WI38 (cell line): ENCODE measurements at regions not wholly inside any gene's neighbourhood (a gene's known extent, or its start where the extent isn't known, plus 50 kb on each side); places are given as distances from the start of the nearest gene placed in this dataset.

Experiments
- H3K4me3 ChIP-seq: 2 replicates; pipeline ENCODE4 v1.5.1; 2011; ENCODE audit warnings: low read depth, mild to moderate bottlenecking, control low read depth, low read length
- TF ChIP-seq, protein P1 (sequence below): IDR thresholded peaks from 2 replicates; pipeline ENCODE4 v1.5.1; 2012; ENCODE audit warnings: low read depth, mild to moderate bottlenecking, control low read depth, low read length

DNA sequence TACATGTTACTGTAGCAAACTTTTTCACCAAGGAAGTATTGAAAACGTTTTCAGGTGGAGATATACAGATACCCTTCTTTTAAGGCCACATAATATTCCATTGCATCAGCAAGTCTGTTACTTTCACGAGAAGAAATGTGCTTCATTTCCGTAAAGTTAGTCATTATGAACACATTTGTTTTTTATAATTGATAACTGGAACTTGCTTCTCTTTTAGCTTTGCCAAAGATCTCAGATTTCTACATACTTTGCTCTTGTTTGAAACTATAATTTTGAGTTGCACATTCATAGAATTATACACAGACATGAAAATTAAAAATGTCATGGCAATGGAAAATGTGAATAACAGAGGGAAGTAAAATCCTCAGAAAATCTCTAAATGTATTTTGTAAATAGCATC lies 128.7 kb upstream of the GIMD1 start:
- H3K4me3 ChIP-seq: no peak overlapping the region
- TF ChIP-seq, protein P1, sequence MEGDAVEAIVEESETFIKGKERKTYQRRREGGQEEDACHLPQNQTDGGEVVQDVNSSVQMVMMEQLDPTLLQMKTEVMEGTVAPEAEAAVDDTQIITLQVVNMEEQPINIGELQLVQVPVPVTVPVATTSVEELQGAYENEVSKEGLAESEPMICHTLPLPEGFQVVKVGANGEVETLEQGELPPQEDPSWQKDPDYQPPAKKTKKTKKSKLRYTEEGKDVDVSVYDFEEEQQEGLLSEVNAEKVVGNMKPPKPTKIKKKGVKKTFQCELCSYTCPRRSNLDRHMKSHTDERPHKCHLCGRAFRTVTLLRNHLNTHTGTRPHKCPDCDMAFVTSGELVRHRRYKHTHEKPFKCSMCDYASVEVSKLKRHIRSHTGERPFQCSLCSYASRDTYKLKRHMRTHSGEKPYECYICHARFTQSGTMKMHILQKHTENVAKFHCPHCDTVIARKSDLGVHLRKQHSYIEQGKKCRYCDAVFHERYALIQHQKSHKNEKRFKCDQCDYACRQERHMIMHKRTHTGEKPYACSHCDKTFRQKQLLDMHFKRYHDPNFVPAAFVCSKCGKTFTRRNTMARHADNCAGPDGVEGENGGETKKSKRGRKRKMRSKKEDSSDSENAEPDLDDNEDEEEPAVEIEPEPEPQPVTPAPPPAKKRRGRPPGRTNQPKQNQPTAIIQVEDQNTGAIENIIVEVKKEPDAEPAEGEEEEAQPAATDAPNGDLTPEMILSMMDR: no peak

GRCh38 chr4:106496061-106496460 lies 127.5 kb upstream of the GIMD1 start:
- H3K4me3 ChIP-seq: no peak overlapping the region
- TF ChIP-seq, protein P1: no peak

GRCh38 chr4:106495476-106495875 lies 126.9 kb upstream of the GIMD1 start:
- no peak overlapping the region for H3K4me3 ChIP-seq
- TF ChIP-seq, protein P1: no peak

DNA sequence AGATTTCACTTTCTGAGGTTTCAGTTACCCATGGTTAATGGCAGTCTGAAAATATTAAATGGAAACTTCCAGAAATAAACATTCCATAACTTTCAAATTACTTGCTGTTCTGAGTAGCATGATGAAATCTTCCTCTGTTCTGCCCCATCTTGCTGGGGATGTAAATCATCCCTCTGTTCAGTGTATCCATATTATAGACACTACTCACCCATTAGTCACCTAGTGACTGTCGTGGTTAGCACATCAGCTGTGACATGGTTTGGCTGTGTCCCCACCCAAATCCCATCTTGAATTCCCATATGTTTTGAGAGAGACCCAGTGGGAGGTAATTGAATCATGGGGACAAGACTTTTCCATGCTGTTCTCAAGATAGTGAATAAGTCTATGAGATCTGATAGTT lies 125.5 kb upstream of the GIMD1 start:
- H3K4me3 ChIP-seq: no peak overlapping the region
- TF ChIP-seq, protein P1: no peak

DNA sequence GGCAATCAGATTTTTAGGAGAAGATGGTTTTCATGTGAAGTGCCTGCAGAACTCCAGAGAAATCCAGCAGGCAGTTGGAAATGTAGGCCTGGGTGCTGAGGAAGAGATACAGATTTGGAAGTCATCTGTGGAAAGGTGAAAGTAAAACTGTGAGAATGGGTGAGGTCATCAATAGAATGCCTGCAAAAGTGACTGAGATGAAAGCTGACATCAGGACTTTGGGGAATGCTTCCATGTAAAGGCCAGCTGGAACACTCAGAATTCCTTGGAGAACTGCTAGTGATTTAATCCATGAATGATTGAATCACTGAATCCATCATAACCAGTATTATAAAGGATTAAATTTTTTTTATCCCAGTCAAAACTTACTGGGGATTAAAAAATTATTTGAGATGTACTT lies 124.5 kb upstream of the GIMD1 start:
- no peak overlapping the region for H3K4me3 ChIP-seq
- TF ChIP-seq, protein P1: no peak

- TF ChIP-seq, protein P1: no peak
These were observed 118.0 kb upstream of the GIMD1 start for GRCh38 chr4:106486533-106486932.

GRCh38 chr4:106481801-106482200 lies 113.2 kb upstream of the GIMD1 start:
- H3K4me3 ChIP-seq: no peak overlapping the region
- TF ChIP-seq, protein P1: no peak

More at GRCh38 chr4:106486533-106486932, 118.0 kb upstream of the GIMD1 start:
- H3K4me3 ChIP-seq: no peak overlapping the region
